ENCODE measurements at regions not wholly inside any gene's neighbourhood (a gene's known extent, or its start where the extent isn't known, plus 50 kb on each side); places are given as distances from the start of the nearest gene placed in this dataset.

- TF ChIP-seq CTCF (conservative IDR thresholded peaks at IDR 0.05; ENCODE audit: low read depth, low read length) (no peak), EZH2phosphoT487 (IDR thresholded peaks at IDR 0.05; ENCODE audit: borderline replicate concordance, low read length) (no peak), EZH2 (IDR thresholded peaks at IDR 0.05; ENCODE audit: low read length, unreplicated experiment) (no peak)
- CTCF ChIA-PET = no interaction called here
- no TSS peak for BruUV-seq (replicated peaks)
These were observed 485.6 kb downstream of the SOX11 start for GRCh38 chr2:6177811-6178210.

DNA sequence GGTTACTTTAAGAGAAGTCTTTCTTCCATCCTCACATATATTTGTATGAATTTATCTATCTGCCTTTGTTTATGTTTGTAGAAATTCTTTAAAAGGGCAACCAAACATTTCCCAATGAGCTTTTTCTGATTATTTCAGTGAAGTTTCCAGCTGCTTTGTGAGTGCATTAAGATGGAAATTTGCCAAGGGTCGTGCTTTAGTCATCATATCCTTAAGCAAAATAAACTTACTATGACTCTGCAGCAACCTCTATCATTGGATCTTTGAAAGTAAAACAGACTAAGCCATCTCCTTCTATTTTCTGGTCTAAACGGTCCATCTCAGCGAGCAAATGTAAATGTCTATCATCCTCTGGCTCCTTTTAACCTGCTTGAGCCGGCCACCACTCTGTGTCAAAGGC, 489.3 kb downstream of the SOX11 start:
- H3K9me2 ChIP-seq (replicated peaks; ENCODE audit: low read length) = no peaks in the 10 kb centered on the region
- BruUV-seq (replicated peaks) = no TSS peak
- POLR2A ChIA-PET (ENCODE audit: unreplicated experiment) = no interaction called here
- H2AFZ ChIP-seq (ENCODE audit: low read length) = no peak overlapping the region
- CTCF ChIA-PET = no interaction called here
- H3F3A ChIP-seq (ENCODE audit: low read length, unreplicated experiment) = no peaks in the 10 kb centered on the region
- H3K4me2 ChIP-seq (ENCODE audit: low read length) = no peak overlapping the region
- no peaks in the 10 kb centered on the region for H3K79me2 ChIP-seq (ENCODE audit: low read length)
- H3K9ac ChIP-seq (ENCODE audit: low read length) = no peak overlapping the region
- no peaks in the 10 kb centered on the region for H4K20me1 ChIP-seq (ENCODE audit: low read length)
- DNase-seq = peak; percentile 6
- H3K9me3 ChIP-seq (ENCODE audit: low read length) = no peaks in the 10 kb centered on the region
- no peaks in the 10 kb centered on the region; the same call in 1 of the 2 replicates for H3K4me1 ChIP-seq (ENCODE audit: insufficient read depth, low read length)
- H3K27me3 ChIP-seq (ENCODE audit: low read length) = no peaks in the 10 kb centered on the region
- intact Hi-C loops (cut with micrococcal nuclease) = no loop called here
- no peak overlapping the region for H3K4me3 ChIP-seq (ENCODE audit: low read length)
- no peak for ATAC-seq
- no peaks in the 10 kb centered on the region for H3K36me3 ChIP-seq (ENCODE audit: low read depth, low read length)
- H3K27ac ChIP-seq (ENCODE audit: low read length) = no peak overlapping the region
- TF ChIP-seq EZH2 (IDR thresholded peaks at IDR 0.05; ENCODE audit: low read length, unreplicated experiment) = no peak
- no peak for TF ChIP-seq CTCF (conservative IDR thresholded peaks at IDR 0.05; ENCODE audit: low read depth, low read length)
- no peak for TF ChIP-seq EZH2phosphoT487 (IDR thresholded peaks at IDR 0.05; ENCODE audit: borderline replicate concordance, low read length)

More at GRCh38 chr2:6177811-6178210, 485.6 kb downstream of the SOX11 start:
- H2AFZ ChIP-seq (ENCODE audit: low read length) = no peak overlapping the region
- no peak overlapping the region for H3K4me2 ChIP-seq (ENCODE audit: low read length)
- ATAC-seq (no peak), DNase-seq (no peak)
- H3K9ac ChIP-seq (ENCODE audit: low read length) = no peak overlapping the region
- H3K36me3 ChIP-seq (ENCODE audit: low read depth, low read length) = no peaks in the 10 kb centered on the region
- H4K20me1 ChIP-seq (ENCODE audit: low read length) = no peaks in the 10 kb centered on the region
- H3K4me3 ChIP-seq (ENCODE audit: low read length) = no peak overlapping the region
- H3K27ac ChIP-seq (ENCODE audit: low read length) = no peak overlapping the region
- no peaks in the 10 kb centered on the region for H3F3A ChIP-seq (ENCODE audit: low read length, unreplicated experiment)
- no peaks in the 10 kb centered on the region; the same call in 1 of the 2 replicates for H3K4me1 ChIP-seq (ENCODE audit: insufficient read depth, low read length)
- intact Hi-C loops (cut with micrococcal nuclease) = no loop called here
- no peaks in the 10 kb centered on the region for H3K9me2 ChIP-seq (replicated peaks; ENCODE audit: low read length)
- 0 out of 2 replicates have a peak, but pooled peaks cover 1% of the 10 kb centered on the region for H3K9me3 ChIP-seq (ENCODE audit: low read length)
- POLR2A ChIA-PET (ENCODE audit: unreplicated experiment) = no interaction called here
- H3K27me3 ChIP-seq (ENCODE audit: low read length) = no peaks in the 10 kb centered on the region
- H3K79me2 ChIP-seq (ENCODE audit: low read length) = no peaks in the 10 kb centered on the region

DNA sequence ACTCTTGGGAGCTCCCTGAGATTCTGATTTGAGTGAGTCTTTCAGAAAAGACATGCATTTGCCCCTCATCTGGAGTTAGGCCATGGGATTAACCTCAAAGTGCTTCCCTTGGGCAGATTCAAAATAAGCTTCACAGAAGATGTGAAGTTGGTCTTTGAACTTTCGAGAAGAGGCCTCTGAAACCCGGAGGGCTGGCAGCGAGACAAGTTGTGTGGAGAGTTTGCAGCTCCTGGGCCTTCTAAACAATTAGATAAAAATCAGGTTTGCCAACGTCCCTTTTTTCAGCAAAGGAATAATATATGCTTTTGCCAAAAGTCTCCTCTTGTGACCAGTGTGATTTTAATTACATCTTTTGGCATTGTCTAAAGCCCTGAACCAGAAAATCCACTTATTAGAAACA, 489.7 kb downstream of the SOX11 start:
- no peaks in the 10 kb centered on the region for H3K27me3 ChIP-seq (ENCODE audit: low read length)
- H3K9me3 ChIP-seq (ENCODE audit: low read length) = no peaks in the 10 kb centered on the region
- no peak overlapping the region for H2AFZ ChIP-seq (ENCODE audit: low read length)
- DNase-seq (no peak), ATAC-seq (no peak)
- H3K4me2 ChIP-seq (ENCODE audit: low read length) = no peak overlapping the region
- no peaks in the 10 kb centered on the region; the same call in 1 of the 2 replicates for H3K4me1 ChIP-seq (ENCODE audit: insufficient read depth, low read length)
- no peak overlapping the region for H3K27ac ChIP-seq (ENCODE audit: low read length)
- no peak overlapping the region for H3K9ac ChIP-seq (ENCODE audit: low read length)
- ChIA-PET POLR2A (ENCODE audit: unreplicated experiment) (no interaction called here), CTCF (no interaction called here)
- H3K36me3 ChIP-seq (ENCODE audit: low read depth, low read length) = no peaks in the 10 kb centered on the region
- no peaks in the 10 kb centered on the region for H3K9me2 ChIP-seq (replicated peaks; ENCODE audit: low read length)
- H4K20me1 ChIP-seq (ENCODE audit: low read length) = no peaks in the 10 kb centered on the region
- TF ChIP-seq EZH2phosphoT487 (IDR thresholded peaks at IDR 0.05; ENCODE audit: borderline replicate concordance, low read length) (no peak), CTCF (conservative IDR thresholded peaks at IDR 0.05; ENCODE audit: low read depth, low read length) (no peak), EZH2 (IDR thresholded peaks at IDR 0.05; ENCODE audit: low read length, unreplicated experiment) (no peak)
- intact Hi-C loops (cut with micrococcal nuclease) = no loop called here
- no peaks in the 10 kb centered on the region for H3K79me2 ChIP-seq (ENCODE audit: low read length)
- no TSS peak for BruUV-seq (replicated peaks)
- no peak overlapping the region for H3K4me3 ChIP-seq (ENCODE audit: low read length)
- H3F3A ChIP-seq (ENCODE audit: low read length, unreplicated experiment) = no peaks in the 10 kb centered on the region
